ENCODE measurements at regions not wholly inside any gene's neighbourhood (a gene's known extent, or its start where the extent isn't known, plus 50 kb on each side); places are given as distances from the start of the nearest gene placed in this dataset.

DNA sequence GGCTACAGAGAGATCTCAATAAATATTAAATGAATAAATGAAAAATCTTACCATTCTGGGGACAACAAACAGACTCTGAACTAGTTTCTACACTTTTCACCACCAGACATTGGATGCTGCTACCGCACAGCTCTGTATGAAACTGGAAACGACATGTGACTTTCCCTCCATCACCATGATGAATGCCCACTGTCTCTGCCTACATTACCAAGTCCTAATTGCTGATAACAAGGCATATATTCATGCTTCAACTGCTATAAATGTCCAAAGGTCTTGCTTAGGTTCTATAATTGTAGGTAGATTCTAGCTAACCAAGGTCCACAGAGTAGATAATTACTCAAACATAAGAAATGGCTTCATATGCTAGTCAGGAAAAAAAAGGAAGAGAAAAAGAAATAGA lies 399.4 kb upstream of the ADGRL3 start (continued):
- TF ChIP-seq ZNF331 (CRISPR knock-in tag; IDR thresholded peaks at IDR 0.05; ENCODE audit: low read depth) (no peak), EZH2 (IDR thresholded peaks at IDR 0.05; ENCODE audit: low read depth, unreplicated experiment) (no peak), EZH2phosphoT487 (IDR thresholded peaks at IDR 0.05; ENCODE audit: unreplicated experiment) (no peak), NANOG (IDR thresholded peaks at IDR 0.05; ENCODE audit: borderline replicate concordance) (no peak)
- TF ChIP-seq, protein P1, sequence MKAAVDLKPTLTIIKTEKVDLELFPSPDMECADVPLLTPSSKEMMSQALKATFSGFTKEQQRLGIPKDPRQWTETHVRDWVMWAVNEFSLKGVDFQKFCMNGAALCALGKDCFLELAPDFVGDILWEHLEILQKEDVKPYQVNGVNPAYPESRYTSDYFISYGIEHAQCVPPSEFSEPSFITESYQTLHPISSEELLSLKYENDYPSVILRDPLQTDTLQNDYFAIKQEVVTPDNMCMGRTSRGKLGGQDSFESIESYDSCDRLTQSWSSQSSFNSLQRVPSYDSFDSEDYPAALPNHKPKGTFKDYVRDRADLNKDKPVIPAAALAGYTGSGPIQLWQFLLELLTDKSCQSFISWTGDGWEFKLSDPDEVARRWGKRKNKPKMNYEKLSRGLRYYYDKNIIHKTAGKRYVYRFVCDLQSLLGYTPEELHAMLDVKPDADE (IDR thresholded peaks at IDR 0.05), result no peak

- H3K4me1 ChIP-seq (ENCODE audit: insufficient read depth), result no peaks in the 10 kb centered on the region
- no peaks in the 10 kb centered on the region for H3K4me1 Mint-ChIP-seq
- no peaks in the 10 kb centered on the region for H3F3A ChIP-seq (replicated peaks; ENCODE audit: low read depth)
- H3K36me3 ChIP-seq (ENCODE audit: insufficient read depth), result no peaks in the 10 kb centered on the region
- H3K27me3 Mint-ChIP-seq (ENCODE audit: insufficient read depth, low read depth, poor library complexity), result no peaks in the 10 kb centered on the region
- no peaks in the 10 kb centered on the region for H3K9me3 Mint-ChIP-seq
- H3K4me3 ChIP-seq, result no peak overlapping the region
- no peak overlapping the region for H3K27ac Mint-ChIP-seq
- no peaks in the 10 kb centered on the region for H3K27me3 ChIP-seq (ENCODE audit: insufficient read depth)
- peak; percentile 80 for DNase-seq (ENCODE audit: low spot score)
- no peaks in the 10 kb centered on the region for H4K20me1 ChIP-seq (replicated peaks; ENCODE audit: insufficient read depth)
- no peaks in the 10 kb centered on the region for H3K79me2 ChIP-seq (replicated peaks; ENCODE audit: insufficient read depth)
- H3K4me3 Mint-ChIP-seq, result no peak overlapping the region
- TF ChIP-seq CTCF (conservative IDR thresholded peaks at IDR 0.05; ENCODE audit: low read depth in 2 of 2) (peak; percentile 78 to 83), ZNF114 (CRISPR knock-in tag; IDR thresholded peaks at IDR 0.05) (no peak)
- no peaks in the 10 kb centered on the region for H3K36me3 Mint-ChIP-seq (ENCODE audit: low read depth)
- no peaks in the 10 kb centered on the region for H3K9me2 ChIP-seq (ENCODE audit: insufficient read depth)
- peak; percentile 80 for ATAC-seq
- peak overlapping the region; percentile 93 for H2AFZ ChIP-seq
- H3K4me2 ChIP-seq, result no peak overlapping the region
- H3K27ac ChIP-seq (ENCODE audit: low read depth), result no peak overlapping the region
Observed at GRCh38 chr4:60805500-60806313, 394.4 kb upstream of the ADGRL3 start.

DNA sequence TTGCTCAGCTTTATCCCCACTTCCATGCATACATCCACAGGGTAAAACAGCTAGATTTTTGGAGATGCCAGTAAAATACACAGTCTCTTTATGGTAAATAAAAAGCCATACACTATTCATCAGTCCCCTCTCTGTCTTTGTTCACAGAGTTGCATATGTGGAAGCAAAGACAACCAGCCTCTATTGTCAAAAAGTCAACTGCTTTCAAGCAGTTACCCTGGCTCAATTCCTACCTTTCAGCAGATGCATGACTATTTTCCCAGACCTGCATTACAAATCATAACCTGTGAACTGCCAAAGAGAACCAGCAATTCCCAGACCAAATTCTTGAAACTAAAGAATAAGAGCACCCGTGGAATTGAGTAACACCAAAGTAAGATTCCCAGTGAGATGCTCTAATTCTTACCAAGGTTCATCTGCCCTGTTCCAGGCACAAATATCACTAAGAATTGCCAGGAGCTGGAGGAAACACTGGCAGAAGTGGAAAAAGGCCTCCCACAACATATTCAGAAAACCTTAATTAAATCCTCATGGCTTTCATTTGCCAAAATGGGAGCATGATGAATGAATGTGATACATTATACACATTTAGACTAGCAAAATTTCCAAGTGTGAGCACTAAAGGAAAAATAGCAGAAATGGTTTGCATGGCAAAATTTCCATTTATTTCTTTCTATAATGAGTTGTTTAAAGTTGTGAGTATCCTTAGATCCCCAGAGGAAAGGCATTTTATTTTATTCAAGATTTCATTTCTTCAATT lies 391.2 kb upstream of the ADGRL3 start:
- Histone ChIP-seq H3K4me2 (no peak overlapping the region), H2AFZ (0 out of 2 replicates have a peak overlapping the region, but pooled peaks have one; percentile 20), H3K27me3 (ENCODE audit: insufficient read depth) (no peaks in the 10 kb centered on the region), H3K79me2 (replicated peaks; ENCODE audit: insufficient read depth) (no peaks in the 10 kb centered on the region), H3F3A (replicated peaks; ENCODE audit: low read depth) (no peaks in the 10 kb centered on the region), H3K36me3 (ENCODE audit: insufficient read depth) (no peaks in the 10 kb centered on the region), H3K4me3 (no peak overlapping the region), H4K20me1 (replicated peaks; ENCODE audit: insufficient read depth) (no peaks in the 10 kb centered on the region), H3K27ac (ENCODE audit: low read depth) (no peak overlapping the region), H3K9me2 (ENCODE audit: insufficient read depth) (no peaks in the 10 kb centered on the region), H3K4me1 (ENCODE audit: insufficient read depth) (no peaks in the 10 kb centered on the region)
- Mint-ChIP-seq H3K9me3 (no peaks in the 10 kb centered on the region), H3K4me3 (no peak overlapping the region), H3K36me3 (ENCODE audit: low read depth) (no peaks in the 10 kb centered on the region), H3K27me3 (ENCODE audit: insufficient read depth, low read depth, poor library complexity) (peaks cover 2% of the 10 kb centered on the region), H3K4me1 (no peaks in the 10 kb centered on the region), H3K27ac (no peak overlapping the region)
- ATAC-seq, result no peak
- DNase-seq (ENCODE audit: low spot score), result no peak
- TF ChIP-seq POLR2AphosphoS5 (IDR thresholded peaks at IDR 0.05; ENCODE audit: low read depth) (no peak), EZH2 (IDR thresholded peaks at IDR 0.05; ENCODE audit: low read depth, unreplicated experiment) (no peak), CREB1 (CRISPR knock-in tag; IDR thresholded peaks at IDR 0.05; ENCODE audit: low read depth) (no peak), CTCF (conservative IDR thresholded peaks at IDR 0.05; ENCODE audit: low read depth in 2 of 2) (no peak), NANOG (IDR thresholded peaks at IDR 0.05; ENCODE audit: borderline replicate concordance) (no peak), STAT1 (IDR thresholded peaks at IDR 0.05; ENCODE audit: unreplicated experiment) (no peak), JUNB (IDR thresholded peaks at IDR 0.05; ENCODE audit: unreplicated experiment) (no peak)
- TF ChIP-seq, protein P1 (IDR thresholded peaks at IDR 0.05), result no peak
